DND-41 (cell line): ENCODE measurements at regions not wholly inside any gene's neighbourhood (a gene's known extent, or its start where the extent isn't known, plus 50 kb on each side); places are given as distances from the start of the nearest gene placed in this dataset.

Experiments used
- ATAC-seq: fragments of 200-7000 bp; cut with Tn5 transposase; 3 replicates; pipeline ENCODE4 v1.9.1; 2021; ENCODE audit warnings: low read depth; ENCODE audit not compliant: insufficient read depth
- DNase-seq: peaks from one replicate; pipeline ENCODE4 v3.0.0-alpha.2; 2020
- H2AFZ ChIP-seq: 2 replicates; pipeline ENCODE4 v1.6.0; 2012; ENCODE audit warnings: low read depth, low read length
- H3K27ac ChIP-seq: 2 replicates; pipeline ENCODE4 v1.5.1; 2012; ENCODE audit warnings: low read length, inconsistent platforms
- H3K27me3 ChIP-seq: fragments of 200-600 bp; sonication (generic); 2 replicates; pipeline ENCODE4 v1.6.0; 2012; ENCODE audit warnings: low read length, mild to moderate bottlenecking, inconsistent platforms; ENCODE audit not compliant: insufficient read depth, poor library complexity
- H3K36me3 ChIP-seq: 2 replicates; pipeline ENCODE4 v1.5.1; 2012; ENCODE audit warnings: low read length, inconsistent platforms; ENCODE audit not compliant: insufficient read depth
- H3K4me1 ChIP-seq: 2 replicates; pipeline ENCODE4 v1.5.1; 2012; ENCODE audit warnings: mild to moderate bottlenecking, low read length; ENCODE audit not compliant: insufficient read depth
- H3K4me2 ChIP-seq: 2 replicates; pipeline ENCODE4 v1.6.0; 2012; ENCODE audit warnings: mild to moderate bottlenecking, moderate library complexity, low read length, inconsistent platforms; ENCODE audit not compliant: insufficient read depth
- H3K4me3 ChIP-seq, 2 experiments: fragments of 200-600 bp in 1 of 2; shearing (Covaris generic) in 1 of 2; 2 replicates each; pipeline ENCODE4 v1.5.1; 2012 to 2016; ENCODE audit warnings: inconsistent platforms in 2 of 2, low read length in 2 of 2, mild to moderate bottlenecking in 2 of 2, low read depth in 1 of 2, moderate library complexity in 1 of 2
- H3K79me2 ChIP-seq: 2 replicates; pipeline ENCODE4 v1.6.0; 2012; ENCODE audit warnings: low read length, inconsistent platforms; ENCODE audit not compliant: insufficient read depth
- H3K9ac ChIP-seq: 2 replicates; pipeline ENCODE4 v1.6.0; 2012; ENCODE audit warnings: low read depth, mild to moderate bottlenecking, inconsistent platforms, low read length, moderate library complexity
- H3K9me3 ChIP-seq: 2 replicates; pipeline ENCODE4 v1.5.1; 2012; ENCODE audit warnings: low read length, moderate library complexity, mild to moderate bottlenecking, inconsistent platforms; ENCODE audit not compliant: insufficient read depth, severe bottlenecking
- H4K20me1 ChIP-seq: 2 replicates; pipeline ENCODE4 v1.6.0; 2012; ENCODE audit warnings: low read length; ENCODE audit not compliant: insufficient read depth
- CTCF ChIP-seq: IDR thresholded peaks from 2 replicates; pipeline ENCODE4 v1.5.1; 2012; ENCODE audit warnings: borderline replicate concordance, low read length, moderate library complexity, mild to moderate bottlenecking; ENCODE audit not compliant: poor library complexity, severe bottlenecking; ENCODE audit errors: extremely low read depth
- EZH2 ChIP-seq: IDR thresholded peaks from 3 replicates; pipeline ENCODE4 v1.6.1; 2012; ENCODE audit warnings: borderline replicate concordance, low read depth, mild to moderate bottlenecking, moderate library complexity, low read length, inconsistent platforms; ENCODE audit not compliant: severe bottlenecking

- TF ChIP-seq CTCF (no peak), EZH2 (no peak)
- Histone ChIP-seq H3K4me3 (no peak overlapping the region), H3K9me3 (peaks cover 8% of the 10 kb centered on the region), H4K20me1 (no peaks in the 10 kb centered on the region), H3K27ac (no peak overlapping the region), H2AFZ (no peak overlapping the region), H3K79me2 (no peaks in the 10 kb centered on the region), H3K36me3 (no peaks in the 10 kb centered on the region), H3K9ac (no peak overlapping the region), H3K4me2 (no peak overlapping the region), H3K4me1 (no peaks in the 10 kb centered on the region), H3K27me3 (no peaks in the 10 kb centered on the region)
- DNase-seq (no peak), ATAC-seq (no peak)
Observed at GRCh38 chr16:48932216-48932855, 322.4 kb upstream of the N4BP1 start.

GRCh38 chr16:48930951-48931553 is 321.1 kb upstream of the N4BP1 start:
- DNase-seq (no peak), ATAC-seq (no peak)
- Histone ChIP-seq H3K4me2 (no peak overlapping the region), H3K27ac (no peak overlapping the region), H3K79me2 (no peaks in the 10 kb centered on the region), H2AFZ (no peak overlapping the region), H3K36me3 (no peaks in the 10 kb centered on the region), H4K20me1 (no peaks in the 10 kb centered on the region), H3K9ac (no peak overlapping the region), H3K9me3 (peaks cover 8% of the 10 kb centered on the region), H3K4me3 (no peak overlapping the region), H3K27me3 (no peaks in the 10 kb centered on the region), H3K4me1 (no peaks in the 10 kb centered on the region)
- TF ChIP-seq CTCF (no peak), EZH2 (no peak)

- no peak overlapping the region for H3K9ac ChIP-seq
- H3K4me2 ChIP-seq = no peak overlapping the region
- no peaks in the 10 kb centered on the region for H3K79me2 ChIP-seq
- no peaks in the 10 kb centered on the region for H3K4me1 ChIP-seq
- no peaks in the 10 kb centered on the region for H3K9me3 ChIP-seq
- no peak for ATAC-seq
- TF ChIP-seq EZH2 (no peak), CTCF (no peak)
- DNase-seq = no peak
- H3K4me3 ChIP-seq = no peak overlapping the region
- H3K27ac ChIP-seq = no peak overlapping the region
- no peaks in the 10 kb centered on the region for H3K36me3 ChIP-seq
- no peaks in the 10 kb centered on the region for H3K27me3 ChIP-seq
- H2AFZ ChIP-seq = no peak overlapping the region
- no peaks in the 10 kb centered on the region for H4K20me1 ChIP-seq
Observed at GRCh38 chr16:48919791-48920190, 309.8 kb upstream of the N4BP1 start.
